PC-3 (cell line): ENCODE measurements at regions not wholly inside any gene's neighbourhood (a gene's known extent, or its start where the extent isn't known, plus 50 kb on each side); places are given as distances from the start of the nearest gene placed in this dataset.

Experiments
- ATAC-seq: fragments of 200-7000 bp; cut with Tn5 transposase; 2 replicates; pipeline ENCODE4 v1.9.1; 2020; ENCODE audit warnings: mild to moderate bottlenecking, moderate library complexity
- BruUV-seq: library from RNA; stranded (reverse); fragments of 400-500 nt; replicated peaks from 2 replicates; lab custom pipeline; 2021; lab: Mats Ljungman, UMichigan
- CTCF ChIA-PET: fragments of 300-600 bp; sonication (Branson Sonifier 250); formaldehyde crosslinking; loops from one replicate; lab custom pipeline; 2022; ENCODE audit warnings: antibody characterized with exemption; lab: Charles Lee
- POLR2A ChIA-PET: fragments of 300-600 bp; sonication (Branson Sonifier 250); formaldehyde crosslinking; loops from one replicate; lab custom pipeline; 2022; ENCODE audit warnings: antibody characterized with exemption; ENCODE audit not compliant: unreplicated experiment; lab: Charles Lee
- DNase-seq: peaks from one replicate; pipeline ENCODE4 v3.0.0-alpha.2; 2015
- H2AFZ ChIP-seq: fragments of 300-600 bp; sonication (generic); 2 replicates; pipeline ENCODE4 v1.6.0; 2016; ENCODE audit warnings: antibody characterized with exemption, low read length
- H3F3A ChIP-seq: fragments of 300-600 bp; sonication (generic); one replicate; pipeline ENCODE4 v1.6.0; 2017; ENCODE audit warnings: antibody characterized with exemption, low read length, control low read depth, mild to moderate bottlenecking; ENCODE audit not compliant: unreplicated experiment
- H3K27ac ChIP-seq: fragments of 300-600 bp; sonication (generic); 2 replicates; pipeline ENCODE4 v1.5.1; 2016; ENCODE audit warnings: mild to moderate bottlenecking, low read length
- H3K27me3 ChIP-seq: fragments of 300-600 bp; sonication (generic); 2 replicates; pipeline ENCODE4 v1.6.1; 2016; ENCODE audit warnings: low read length, mixed read lengths
- H3K36me3 ChIP-seq: fragments of 300-600 bp; sonication (generic); 2 replicates; pipeline ENCODE4 v1.6.1; 2016; ENCODE audit warnings: low read depth, mixed run types, low read length, mixed read lengths
- H3K4me1 ChIP-seq: fragments of 300-600 bp; sonication (generic); 2 replicates; pipeline ENCODE4 v1.5.1; 2016; ENCODE audit warnings: low read length; ENCODE audit not compliant: insufficient read depth
- H3K4me2 ChIP-seq: fragments of 300-600 bp; sonication (generic); 2 replicates; pipeline ENCODE4 v1.6.0; 2016; ENCODE audit warnings: low read length
- H3K4me3 ChIP-seq: fragments of 300-600 bp; sonication (generic); 2 replicates; pipeline ENCODE4 v1.5.1; 2016; ENCODE audit warnings: mild to moderate bottlenecking, low read length, mixed read lengths
- H3K79me2 ChIP-seq: fragments of 300-600 bp; sonication (generic); 2 replicates; pipeline ENCODE4 v1.6.1; 2017; ENCODE audit warnings: low read length, mixed read lengths
- H3K9ac ChIP-seq: fragments of 300-600 bp; sonication (generic); 2 replicates; pipeline ENCODE4 v1.6.0; 2016; ENCODE audit warnings: mild to moderate bottlenecking, low read length
- H3K9me2 ChIP-seq: fragments of 300-600 bp; sonication (generic); replicated peaks from 2 replicates; pipeline ENCODE4 v1.6.1; 2016; ENCODE audit warnings: mixed run types, low read length, mixed read lengths
- H3K9me3 ChIP-seq: fragments of 300-600 bp; sonication (generic); 2 replicates; pipeline ENCODE4 v1.6.1; 2016; ENCODE audit warnings: low read length, mixed read lengths
- H4K20me1 ChIP-seq: fragments of 300-600 bp; sonication (generic); 2 replicates; pipeline ENCODE4 v1.6.1; 2016; ENCODE audit warnings: low read length, mixed read lengths
- EZH2 ChIP-seq: fragments of 300-600 bp; sonication (generic); IDR thresholded peaks from one replicate; pipeline ENCODE4 v1.6.1; 2017; ENCODE audit warnings: antibody characterized with exemption, mild to moderate bottlenecking, low read length; ENCODE audit not compliant: unreplicated experiment
- EZH2phosphoT487 ChIP-seq: fragments of 300-600 bp; sonication (generic); IDR thresholded peaks from 2 replicates; pipeline ENCODE4 v1.6.1; 2018; ENCODE audit warnings: mild to moderate bottlenecking, antibody characterized with exemption, low read length, borderline replicate concordance
- intact Hi-C: fragments of 100-400 bp; cut with micrococcal nuclease; formaldehyde crosslinking; loops from 2 replicates; pipeline ENCODE4 v1.9.0; 2023
- TF ChIP-seq, protein P1 (sequence below): fragments of 300-600 bp; sonication (generic); conservative IDR thresholded peaks from 2 replicates; pipeline ENCODE4 v1.5.1; 2017; ENCODE audit warnings: antibody characterized with exemption, low read depth, mild to moderate bottlenecking, low read length

GRCh38 chr9:126208216-126208758 lies 118.3 kb upstream of the MVB12B start:
- no peaks in the 10 kb centered on the region for H3K79me2 ChIP-seq
- peaks cover 11% of the 10 kb centered on the region; the same call in 1 of the 2 replicates for H3K27me3 ChIP-seq
- no peak overlapping the region for H3K9ac ChIP-seq
- no peak overlapping the region for H2AFZ ChIP-seq
- H3K36me3 ChIP-seq = no peaks in the 10 kb centered on the region
- no peak for DNase-seq
- no peak overlapping the region for H3K4me3 ChIP-seq
- no peaks in the 10 kb centered on the region for H3F3A ChIP-seq
- intact Hi-C loops = no loop called here
- no peak for ATAC-seq
- no TSS peak for BruUV-seq
- ChIA-PET CTCF (no interaction called here), POLR2A (no interaction called here)
- H3K4me2 ChIP-seq = no peak overlapping the region
- TF ChIP-seq EZH2phosphoT487 (no peak), EZH2 (no peak)
- TF ChIP-seq, protein P1, sequence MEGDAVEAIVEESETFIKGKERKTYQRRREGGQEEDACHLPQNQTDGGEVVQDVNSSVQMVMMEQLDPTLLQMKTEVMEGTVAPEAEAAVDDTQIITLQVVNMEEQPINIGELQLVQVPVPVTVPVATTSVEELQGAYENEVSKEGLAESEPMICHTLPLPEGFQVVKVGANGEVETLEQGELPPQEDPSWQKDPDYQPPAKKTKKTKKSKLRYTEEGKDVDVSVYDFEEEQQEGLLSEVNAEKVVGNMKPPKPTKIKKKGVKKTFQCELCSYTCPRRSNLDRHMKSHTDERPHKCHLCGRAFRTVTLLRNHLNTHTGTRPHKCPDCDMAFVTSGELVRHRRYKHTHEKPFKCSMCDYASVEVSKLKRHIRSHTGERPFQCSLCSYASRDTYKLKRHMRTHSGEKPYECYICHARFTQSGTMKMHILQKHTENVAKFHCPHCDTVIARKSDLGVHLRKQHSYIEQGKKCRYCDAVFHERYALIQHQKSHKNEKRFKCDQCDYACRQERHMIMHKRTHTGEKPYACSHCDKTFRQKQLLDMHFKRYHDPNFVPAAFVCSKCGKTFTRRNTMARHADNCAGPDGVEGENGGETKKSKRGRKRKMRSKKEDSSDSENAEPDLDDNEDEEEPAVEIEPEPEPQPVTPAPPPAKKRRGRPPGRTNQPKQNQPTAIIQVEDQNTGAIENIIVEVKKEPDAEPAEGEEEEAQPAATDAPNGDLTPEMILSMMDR = no peak
- no peaks in the 10 kb centered on the region for H4K20me1 ChIP-seq
- no peaks in the 10 kb centered on the region for H3K9me2 ChIP-seq
- no peaks in the 10 kb centered on the region for H3K9me3 ChIP-seq
- H3K27ac ChIP-seq = no peak overlapping the region
- H3K4me1 ChIP-seq = no peaks in the 10 kb centered on the region

GRCh38 chr9:126211441-126212074 lies 115.1 kb upstream of the MVB12B start:
- DNase-seq = no peak
- Histone ChIP-seq H3K4me1 (no peaks in the 10 kb centered on the region), H4K20me1 (no peaks in the 10 kb centered on the region), H3K36me3 (no peaks in the 10 kb centered on the region), H3K9me2 (no peaks in the 10 kb centered on the region), H2AFZ (no peak overlapping the region), H3K9me3 (no peaks in the 10 kb centered on the region), H3K79me2 (no peaks in the 10 kb centered on the region), H3K27ac (no peak overlapping the region), H3F3A (no peaks in the 10 kb centered on the region), H3K27me3 (peaks cover 26% of the 10 kb centered on the region), H3K4me2 (no peak overlapping the region), H3K4me3 (no peak overlapping the region), H3K9ac (no peak overlapping the region)
- ChIA-PET CTCF (no interaction called here), POLR2A (no interaction called here)
- intact Hi-C loops = no loop called here
- TF ChIP-seq EZH2phosphoT487 = no peak
- TF ChIP-seq, protein P1 = no peak
- ATAC-seq = no peak
- BruUV-seq = no TSS peak

GRCh38 chr9:126215486-126215885 lies 111.1 kb upstream of the MVB12B start:
- Histone ChIP-seq H3K27me3 (peaks cover 16% of the 10 kb centered on the region), H3K4me2 (no peak overlapping the region), H3K9me3 (no peaks in the 10 kb centered on the region), H3K4me1 (no peaks in the 10 kb centered on the region), H3K27ac (no peak overlapping the region), H2AFZ (no peak overlapping the region), H3K36me3 (no peaks in the 10 kb centered on the region), H3K79me2 (no peaks in the 10 kb centered on the region), H3K9me2 (no peaks in the 10 kb centered on the region), H3K4me3 (no peak overlapping the region), H3K9ac (no peak overlapping the region), H3F3A (no peaks in the 10 kb centered on the region), H4K20me1 (no peaks in the 10 kb centered on the region)
- DNase-seq = no peak
- ATAC-seq = no peak
- BruUV-seq = no TSS peak
- TF ChIP-seq EZH2phosphoT487 (no peak), EZH2 (no peak)
- TF ChIP-seq, protein P1 = no peak
- intact Hi-C loops = no loop called here
- ChIA-PET POLR2A (no interaction called here), CTCF (no interaction called here)
